HG03469 (cell line): ENCODE measurements at regions not wholly inside any gene's neighbourhood (a gene's known extent, or its start where the extent isn't known, plus 50 kb on each side); places are given as distances from the start of the nearest gene placed in this dataset.
"Not testable (repeated sequence)": the region's sequence is repeated elsewhere in the genome, so short reads cannot be mapped to it uniquely, and the experiment has no call there.

Experiments used
- ATAC-seq: cut with Tn5 transposase; IDR thresholded peaks from one replicate; pipeline ENCODE4 v1.9.1; 2021; ENCODE audit warnings: mild to moderate bottlenecking, moderate library complexity, moderate number of reproducible peaks; ENCODE audit not compliant: unreplicated experiment

DNA sequence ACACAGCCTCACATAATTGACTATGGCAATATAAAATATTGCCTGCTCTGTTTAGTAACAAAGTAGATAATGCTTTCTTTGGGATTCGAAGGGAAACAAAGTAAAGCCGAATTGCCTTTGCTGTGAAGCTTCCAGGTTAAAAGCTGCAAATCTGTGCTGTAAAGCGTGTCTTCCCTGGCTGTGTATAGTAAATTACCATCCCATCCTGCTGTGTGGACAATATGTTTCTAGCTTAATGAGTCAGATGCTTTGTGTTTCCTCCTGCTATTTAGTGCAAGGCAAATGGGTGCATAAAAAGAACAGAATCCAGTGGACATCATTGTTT is 265.1 kb downstream of the SOCS6 start:
- ATAC-seq: no peak

DNA sequence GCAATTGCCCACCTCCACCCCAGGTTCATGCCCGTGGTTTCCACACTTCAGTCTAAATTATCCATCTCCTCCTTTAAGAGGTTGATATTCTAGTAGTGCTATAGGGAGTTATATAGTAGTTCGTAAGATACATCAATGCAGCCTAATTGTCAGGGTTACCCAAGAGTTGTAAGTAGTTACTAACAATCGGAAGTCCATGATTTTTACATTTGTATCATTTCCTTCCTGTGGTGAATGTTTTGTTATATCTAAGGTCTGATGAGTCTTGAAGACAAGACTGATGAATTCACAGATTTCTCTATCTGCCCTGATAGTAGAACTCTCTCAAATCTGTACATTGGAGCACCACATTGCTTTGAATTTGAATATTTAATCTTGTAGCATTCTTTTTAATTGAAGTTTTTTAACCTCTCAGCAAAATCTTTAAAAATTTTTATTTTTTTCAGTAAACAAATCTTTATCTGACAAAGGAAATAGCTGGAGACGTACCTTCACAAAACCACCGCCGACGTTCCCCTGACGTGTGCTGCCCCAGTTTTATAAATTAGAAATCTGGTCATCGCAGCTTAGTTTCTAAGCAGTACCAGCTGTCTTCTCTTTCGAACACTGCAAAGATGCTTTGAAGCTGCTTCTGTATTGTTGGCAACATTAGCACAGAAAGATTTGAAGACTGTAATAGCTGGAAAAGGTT is 264.5 kb downstream of the SOCS6 start:
- no peak for ATAC-seq

DNA sequence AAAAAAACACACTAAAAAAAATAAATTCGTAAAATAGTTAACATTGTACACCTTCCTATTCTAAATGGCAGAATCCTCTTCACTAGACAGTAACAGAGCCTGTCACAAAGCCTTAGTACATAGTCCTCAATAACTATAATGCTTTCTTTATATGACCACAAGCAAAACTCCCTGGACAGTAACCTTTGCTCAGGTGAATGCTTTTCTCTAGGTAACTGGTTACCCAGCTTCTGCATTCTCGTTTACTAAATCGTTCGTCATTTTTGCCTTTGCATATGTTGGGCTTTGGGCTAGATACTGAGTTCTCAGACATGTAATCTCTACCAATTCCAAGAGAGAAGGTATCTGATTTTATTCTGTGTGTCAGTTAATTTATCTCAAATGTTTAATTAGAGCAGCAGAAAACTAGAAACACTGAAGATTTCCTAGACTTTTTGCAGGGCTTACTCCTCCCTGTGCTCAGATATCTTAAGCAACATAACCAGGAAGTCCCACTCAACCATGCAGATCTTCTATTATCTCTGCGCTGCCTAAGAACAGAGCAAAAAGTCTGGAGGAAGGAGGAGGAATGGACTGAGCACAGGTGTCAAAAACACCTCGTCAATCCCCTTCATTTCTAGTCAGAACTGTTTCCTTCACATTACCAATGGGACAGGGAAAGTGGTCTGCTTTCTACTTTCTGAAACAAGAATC is 247.7 kb downstream of the SOCS6 start:
- ATAC-seq: no peak

DNA sequence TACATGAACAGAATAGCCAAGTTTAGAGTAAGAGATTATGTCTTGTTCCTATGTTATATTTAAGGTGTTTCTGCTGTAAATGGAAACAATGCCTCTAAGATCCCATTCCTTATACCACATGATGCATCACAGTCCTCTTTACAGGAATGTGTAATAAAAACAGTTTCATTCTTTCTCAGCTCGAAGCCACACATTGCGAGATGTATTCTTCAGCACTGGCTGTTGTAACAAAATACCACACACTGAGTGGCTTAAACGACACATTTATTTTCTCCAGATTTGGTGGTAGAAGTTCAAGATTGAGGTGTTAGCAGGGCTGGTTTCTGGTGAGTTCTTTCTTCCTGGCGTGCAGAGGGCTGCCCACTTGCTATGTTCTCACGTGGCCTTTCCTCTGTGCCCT is 246.2 kb downstream of the SOCS6 start:
- no peak for ATAC-seq

DNA sequence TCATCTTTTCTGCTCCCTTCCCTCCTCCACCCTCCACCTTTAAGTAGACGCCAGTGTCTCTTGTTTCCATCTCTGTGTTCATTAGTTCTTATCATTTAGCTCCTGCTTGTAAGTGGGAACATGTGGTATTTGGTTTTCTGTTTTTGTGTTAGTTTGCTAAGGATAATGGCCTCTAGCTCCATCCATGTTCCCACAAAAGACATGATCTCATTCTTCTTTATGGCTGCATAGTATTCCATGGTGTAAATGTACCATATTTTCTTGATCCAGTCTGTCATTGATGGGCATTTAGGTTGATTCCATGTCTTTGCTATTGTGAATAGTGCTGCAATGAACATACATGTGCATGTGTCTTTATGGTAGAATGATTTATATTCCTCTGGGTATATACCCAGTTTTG is 236.5 kb downstream of the SOCS6 start:
- ATAC-seq: not testable (repeated sequence)

DNA sequence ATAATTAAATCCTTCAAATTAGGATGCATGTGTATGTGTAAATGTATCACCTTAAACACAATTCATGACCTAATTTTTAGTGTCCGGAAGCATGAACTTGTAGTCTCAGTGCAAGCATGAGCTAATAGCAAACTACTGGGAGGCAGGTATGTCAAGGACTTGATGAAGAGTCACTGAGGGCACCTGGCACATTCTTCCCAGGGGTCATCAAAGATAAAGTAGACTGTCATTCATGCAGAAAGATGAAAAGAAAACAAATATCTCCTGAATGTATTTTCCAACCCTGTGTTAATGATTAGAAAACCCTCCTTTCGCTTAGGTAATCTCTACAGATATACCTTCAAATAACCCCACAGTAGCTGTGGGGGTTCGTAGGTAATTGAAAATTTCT is 234.9 kb downstream of the SOCS6 start:
- ATAC-seq: no peak

DNA sequence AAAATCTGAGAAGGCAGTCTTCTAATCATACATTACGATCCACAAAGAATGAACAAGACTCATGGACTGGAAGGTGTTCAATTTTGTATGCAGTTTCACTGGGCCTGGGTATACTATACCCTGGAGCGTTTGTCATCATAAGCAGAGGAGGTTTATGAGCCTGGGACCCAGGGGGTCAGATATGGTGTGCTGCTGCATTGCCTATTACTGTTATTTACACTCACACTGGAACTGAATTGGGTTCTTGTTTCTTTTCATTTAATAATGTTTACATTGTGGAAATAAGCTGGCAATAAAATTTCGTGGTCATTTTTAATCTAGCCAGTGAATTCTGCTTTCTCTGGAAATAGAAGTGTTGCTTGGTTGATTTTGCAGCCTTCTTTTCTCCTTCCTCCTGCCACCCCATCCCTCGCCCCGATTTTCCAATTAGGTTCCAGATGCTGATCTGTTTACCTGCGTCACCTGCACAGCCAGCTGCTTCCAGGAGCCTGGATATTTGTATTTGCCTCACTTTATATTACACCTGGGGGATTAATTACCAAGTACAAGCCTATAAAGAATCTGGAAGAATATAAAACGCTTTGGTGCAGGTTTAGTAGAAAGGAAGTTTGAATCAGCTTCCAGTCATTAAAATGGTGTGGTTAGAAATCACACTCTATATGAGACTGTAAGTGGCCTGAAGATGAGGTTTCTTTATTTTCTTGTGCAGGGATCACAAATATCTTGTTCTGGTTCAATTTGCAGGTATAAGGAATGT is 234.4 kb downstream of the SOCS6 start:
- no peak for ATAC-seq

DNA sequence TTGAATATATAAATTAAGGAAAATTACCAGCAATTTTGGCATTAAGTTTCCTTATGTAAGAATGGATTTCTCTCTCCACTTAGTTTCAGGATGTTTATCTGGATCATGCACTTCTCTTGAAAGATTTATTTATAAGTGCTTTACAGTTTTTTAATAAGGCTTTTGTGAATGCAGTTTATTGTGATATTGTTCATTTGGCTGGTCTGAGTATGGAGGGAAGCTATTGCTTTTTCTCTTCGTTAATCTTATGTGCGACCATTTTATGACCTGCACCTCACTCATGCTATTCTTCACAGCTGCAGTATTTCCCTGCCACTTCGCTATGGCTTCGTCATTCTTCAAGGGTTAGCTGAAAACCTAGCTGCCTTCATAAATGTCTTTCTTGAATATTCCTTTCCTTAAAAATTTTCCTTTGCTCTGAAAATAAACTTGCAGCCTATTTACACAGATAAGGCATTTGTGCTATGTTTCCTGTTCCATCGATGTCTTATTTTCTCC is 233.4 kb downstream of the SOCS6 start:
- no peak for ATAC-seq

DNA sequence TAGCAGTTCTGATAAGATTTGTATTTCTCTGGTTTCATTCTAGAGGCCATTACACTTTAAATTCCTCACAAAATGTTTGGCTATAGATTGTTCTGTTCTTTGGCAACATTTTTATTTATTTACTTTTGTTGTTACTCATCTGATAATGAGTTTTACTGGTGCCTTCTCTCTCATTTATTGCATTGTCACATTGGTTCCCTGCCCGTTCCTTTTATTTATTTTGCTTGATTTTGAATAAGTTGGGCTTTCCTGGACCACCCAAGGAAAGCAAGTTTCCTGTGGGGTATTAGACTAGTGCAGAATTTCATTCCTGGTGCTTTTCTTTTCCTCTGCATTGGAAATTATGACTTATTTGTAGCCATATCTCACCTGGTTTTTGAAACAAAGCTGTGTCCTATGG is 232.0 kb downstream of the SOCS6 start:
- ATAC-seq: no peak

DNA sequence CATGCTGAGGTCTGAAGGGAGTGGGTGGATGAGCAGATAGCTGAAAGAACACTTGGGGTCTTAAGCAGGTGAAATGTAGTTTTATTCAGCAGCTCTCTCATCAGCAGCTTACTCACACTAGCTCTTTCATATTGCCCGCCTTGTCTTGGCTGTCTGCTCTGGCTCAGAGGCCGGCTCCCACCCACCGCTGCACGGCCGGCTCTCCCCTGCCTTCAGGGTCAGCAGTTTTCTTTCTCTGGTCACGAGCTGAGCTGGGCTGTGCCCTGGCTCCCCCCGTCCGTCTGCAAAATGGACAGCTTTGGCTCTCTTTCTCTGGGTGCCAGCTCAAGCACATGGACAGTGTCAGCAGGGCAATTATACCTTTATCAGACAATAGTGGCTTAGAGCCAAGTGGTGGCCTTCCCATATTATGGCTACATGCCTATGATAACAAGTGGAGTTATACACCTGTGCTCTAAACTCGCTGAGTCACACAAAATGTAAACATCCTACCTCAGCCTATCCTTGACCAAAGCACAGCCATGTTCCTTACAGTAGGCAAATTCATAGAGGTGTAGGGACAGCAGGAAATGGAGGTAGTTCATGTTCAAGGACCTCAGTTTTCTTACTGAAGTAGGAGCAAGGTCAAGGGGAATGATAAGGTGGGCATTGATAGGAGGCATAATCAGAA is 224.8 kb downstream of the SOCS6 start:
- no peak for ATAC-seq

DNA sequence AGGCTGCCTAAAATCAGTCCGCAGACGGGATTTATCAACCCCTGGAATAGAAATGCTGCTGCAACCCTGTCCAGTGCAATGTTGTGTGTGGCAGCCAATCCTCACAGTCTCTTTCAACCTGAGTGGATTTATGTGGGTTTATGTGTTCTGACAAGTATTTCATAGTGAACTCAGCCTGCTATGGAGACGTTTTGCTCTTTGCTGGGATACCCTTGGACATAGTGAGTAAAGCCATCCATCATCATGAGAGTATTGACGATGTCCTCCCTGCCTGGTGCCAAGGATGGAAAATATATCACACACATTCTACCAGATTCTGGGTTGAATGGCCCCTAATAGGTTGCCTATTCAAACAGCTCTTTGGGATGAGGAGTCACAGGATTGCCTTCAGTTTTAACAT is 219.1 kb downstream of the SOCS6 start:
- ATAC-seq: no peak

DNA sequence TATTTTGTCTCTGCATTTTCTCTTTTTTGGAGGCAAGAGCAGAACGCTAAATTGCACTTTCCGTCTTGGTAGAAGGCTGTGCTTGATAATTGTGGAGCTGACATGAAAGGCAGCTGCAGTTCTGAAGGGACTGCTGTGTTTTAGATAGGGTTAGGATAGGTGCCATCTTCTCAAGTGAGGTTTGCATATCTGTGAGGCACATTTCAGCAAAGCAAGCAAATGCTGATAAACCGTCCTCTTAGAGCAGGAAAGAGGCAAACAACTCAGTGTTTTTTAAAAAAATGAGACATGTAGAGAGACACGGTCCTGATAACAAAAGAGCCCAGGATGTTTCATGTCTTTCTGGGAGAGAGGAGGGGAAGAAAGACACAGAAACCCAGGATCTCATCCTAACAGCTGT is 217.7 kb downstream of the SOCS6 start:
- ATAC-seq: no peak

DNA sequence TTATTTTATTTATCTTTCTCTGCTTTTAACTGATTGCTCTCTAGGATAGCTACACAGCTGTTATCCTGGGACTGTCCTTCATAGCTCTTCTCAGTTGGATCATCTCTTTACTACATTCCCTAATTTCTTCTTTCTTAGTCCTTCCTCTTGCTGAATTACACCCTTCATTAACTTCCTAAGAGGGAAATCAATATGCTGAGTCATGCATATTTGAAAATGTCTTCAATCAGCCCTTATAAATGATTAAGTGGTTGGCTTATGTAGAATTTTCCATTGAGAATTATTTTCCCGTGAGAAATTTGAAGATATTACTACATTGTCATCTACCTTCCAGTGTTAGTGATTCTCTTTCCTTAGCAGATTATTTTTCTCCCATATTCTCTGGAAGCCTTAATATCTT is 214.2 kb downstream of the SOCS6 start:
- ATAC-seq: no peak

DNA sequence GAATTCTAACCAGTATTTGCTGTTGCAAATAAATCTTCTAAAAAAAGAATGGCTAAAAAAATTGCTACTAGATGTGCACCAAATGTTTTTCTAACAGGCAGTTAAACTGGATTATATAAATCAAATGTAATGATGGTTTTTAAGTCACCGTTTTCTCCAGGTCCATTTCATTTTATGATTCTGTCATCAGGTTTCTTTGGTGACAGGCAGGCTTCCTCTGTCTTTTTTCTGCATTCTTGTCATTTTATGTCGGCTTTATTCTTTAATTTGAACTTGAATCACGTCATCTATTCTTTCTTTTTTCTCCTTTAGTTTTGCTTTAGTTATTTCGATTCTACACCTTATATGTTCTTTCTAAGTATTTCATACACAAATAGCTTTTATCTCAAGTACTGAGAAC is 212.5 kb downstream of the SOCS6 start:
- no peak for ATAC-seq

DNA sequence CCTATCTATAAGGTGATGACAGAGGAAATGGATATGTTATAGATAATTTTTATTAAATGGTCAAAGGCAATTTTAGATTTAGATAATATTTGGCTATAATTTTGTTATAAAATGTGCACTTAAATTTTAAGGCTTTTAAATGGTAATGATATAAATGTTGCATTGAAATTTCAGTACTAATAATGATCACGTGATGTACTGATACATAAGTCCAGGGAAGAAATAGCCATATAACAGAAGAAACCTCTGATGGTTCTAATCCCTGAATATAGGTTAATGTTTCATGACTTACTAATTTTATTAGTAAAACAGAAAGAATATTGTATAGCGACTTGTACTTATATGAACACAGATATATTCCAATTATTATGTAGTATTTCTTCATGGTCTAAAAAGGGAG is 211.9 kb downstream of the SOCS6 start:
- ATAC-seq: no peak

DNA sequence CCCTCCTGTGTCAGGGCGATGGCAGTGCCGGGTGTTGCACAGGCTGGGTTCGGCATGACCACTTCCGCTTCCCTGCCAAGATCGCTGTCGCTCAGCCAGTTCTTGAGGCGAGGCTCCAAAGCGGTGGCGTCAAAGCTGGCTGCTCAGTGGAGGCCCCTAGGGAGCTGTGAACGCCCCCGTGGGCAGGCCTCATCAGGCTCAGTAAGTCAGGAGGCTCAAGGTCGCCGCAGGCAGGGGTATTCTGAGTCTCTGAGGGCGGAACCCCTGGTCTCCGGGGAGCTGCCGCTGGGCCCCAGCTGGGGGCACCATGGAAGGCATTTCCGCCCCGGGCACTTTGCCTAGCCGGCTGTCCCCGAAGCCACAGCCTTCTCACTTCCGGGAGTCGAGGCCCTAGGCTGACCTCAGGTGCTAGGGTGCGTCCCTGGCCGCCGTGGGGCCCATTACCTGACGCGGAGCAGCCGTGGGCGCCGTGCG is 210.4 kb downstream of the SOCS6 start:
- peak; percentile 80 for ATAC-seq

DNA sequence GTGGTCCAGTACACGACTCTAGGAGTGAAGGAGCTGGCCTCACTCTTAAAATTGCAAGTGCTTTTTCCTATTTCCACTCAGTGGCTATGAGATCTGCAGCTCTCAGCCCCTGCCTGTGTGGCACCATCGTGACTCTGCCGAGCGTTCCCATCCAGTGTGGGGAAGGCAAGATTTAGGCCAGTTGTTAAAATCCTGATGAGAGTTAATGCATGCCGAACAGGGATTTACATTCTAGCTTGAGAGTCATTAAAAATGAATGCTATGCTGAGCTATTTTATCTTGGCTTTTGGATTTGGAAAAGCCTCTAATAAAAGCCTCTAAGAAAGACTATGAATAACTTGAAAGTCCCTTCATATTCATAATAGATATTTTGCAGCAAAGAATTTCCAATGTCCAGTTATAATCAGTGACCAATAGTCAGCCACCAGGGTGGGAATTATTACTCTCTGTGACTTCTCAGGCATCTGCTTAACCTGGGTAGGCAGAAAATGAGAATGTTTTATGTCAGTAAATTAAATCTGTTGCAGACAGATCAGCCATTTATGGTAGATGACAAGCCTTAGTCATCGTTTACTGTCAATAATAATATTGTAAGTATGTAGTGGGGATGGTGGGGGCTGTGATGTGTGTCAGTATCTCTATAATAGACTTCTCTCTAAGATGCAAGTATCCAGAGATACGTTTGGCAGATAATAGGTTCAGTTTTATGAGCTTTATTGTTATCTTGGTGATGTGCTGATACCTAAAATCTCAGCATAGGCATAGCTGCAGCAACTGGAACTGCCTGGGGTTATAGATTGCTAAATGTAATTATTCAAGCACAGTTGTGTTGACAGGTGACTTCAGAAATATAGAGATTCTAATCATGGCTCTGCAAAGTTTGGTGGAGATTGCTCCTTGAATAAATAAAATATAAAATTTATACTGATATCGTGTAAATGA is 207.8 kb downstream of the SOCS6 start:
- no peak for ATAC-seq

DNA sequence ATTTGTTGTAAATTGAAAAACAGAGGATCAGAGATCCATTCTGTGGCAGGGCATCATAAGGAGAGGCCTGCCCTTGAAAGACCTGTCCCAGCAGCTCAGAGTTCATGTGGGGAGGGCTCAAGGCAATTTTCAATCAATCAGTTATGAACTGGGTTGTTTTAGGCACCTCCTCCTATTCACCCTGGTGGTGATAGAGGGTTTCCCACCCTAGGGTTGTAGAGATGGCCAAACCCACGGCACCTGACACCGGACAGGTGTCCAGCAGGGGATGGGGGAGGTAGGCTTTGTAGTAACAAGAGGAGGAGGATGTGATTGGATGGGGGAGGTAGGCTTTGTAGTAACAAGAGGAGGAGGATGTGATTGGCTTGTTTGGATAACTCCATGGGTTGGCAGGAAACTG is 205.7 kb downstream of the SOCS6 start:
- no peak for ATAC-seq

DNA sequence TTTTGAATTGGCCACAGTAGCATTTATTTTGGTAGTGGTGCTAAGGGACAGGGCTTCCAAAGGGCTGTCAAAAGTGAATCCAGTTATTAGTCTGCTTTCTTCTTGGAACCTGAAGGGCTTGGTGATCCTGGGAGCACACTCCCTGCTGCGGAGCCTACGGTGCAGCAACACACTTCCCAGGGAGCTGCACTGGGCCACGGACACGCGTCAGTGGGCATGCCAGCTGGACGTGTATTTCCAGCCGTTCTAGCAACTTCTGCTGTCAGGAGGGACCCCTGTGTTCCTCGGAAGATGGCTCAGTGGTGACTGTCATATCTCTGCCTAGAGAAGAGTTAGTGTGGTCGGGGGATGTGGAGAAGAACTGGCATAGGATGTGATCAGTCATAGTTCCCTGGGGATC is 204.6 kb downstream of the SOCS6 start:
- no peak for ATAC-seq

DNA sequence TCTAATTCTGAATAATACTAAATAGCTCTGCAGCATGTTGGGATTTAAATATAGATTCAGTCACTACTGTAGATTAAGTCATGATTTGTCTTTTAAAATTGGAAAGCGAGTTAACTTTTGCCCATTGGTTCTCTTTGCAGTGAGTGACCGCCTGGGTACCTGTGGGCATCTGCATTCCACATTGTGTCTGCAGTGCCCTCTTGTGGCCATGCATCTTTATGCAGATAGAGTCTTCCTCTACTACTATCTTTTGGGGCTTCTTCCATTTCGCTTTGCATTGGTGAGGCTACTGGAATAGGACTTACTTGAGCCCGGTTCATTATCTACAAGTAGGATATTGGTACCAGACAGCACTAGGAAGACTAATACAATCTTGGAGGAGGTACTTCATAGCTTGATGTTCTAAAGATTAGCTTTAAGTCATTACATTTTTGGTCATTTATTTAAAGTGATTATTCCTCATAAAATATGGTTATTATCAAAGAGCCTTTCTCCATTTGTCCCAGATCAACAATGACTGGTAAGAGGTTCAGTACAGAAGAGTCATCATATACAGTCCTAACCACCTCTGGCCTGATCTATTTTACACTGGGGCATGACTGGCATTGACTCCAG is 203.0 kb downstream of the SOCS6 start:
- peak; percentile 78 for ATAC-seq
